DND-41 (cell line): ENCODE measurements at regions not wholly inside any gene's neighbourhood (a gene's known extent, or its start where the extent isn't known, plus 50 kb on each side); places are given as distances from the start of the nearest gene placed in this dataset.

ENCODE experiments used
- ATAC-seq: fragments of 200-7000 bp; cut with Tn5 transposase; 3 replicates; pipeline ENCODE4 v1.9.1; 2021; ENCODE audit warnings: low read depth; ENCODE audit not compliant: insufficient read depth
- DNase-seq: peaks from one replicate; pipeline ENCODE4 v3.0.0-alpha.2; 2020
- H2AFZ ChIP-seq: 2 replicates; pipeline ENCODE4 v1.6.0; 2012; ENCODE audit warnings: low read depth, low read length
- H3K27ac ChIP-seq: 2 replicates; pipeline ENCODE4 v1.5.1; 2012; ENCODE audit warnings: low read length, inconsistent platforms
- H3K27me3 ChIP-seq: fragments of 200-600 bp; sonication (generic); 2 replicates; pipeline ENCODE4 v1.6.0; 2012; ENCODE audit warnings: low read length, mild to moderate bottlenecking, inconsistent platforms; ENCODE audit not compliant: insufficient read depth, poor library complexity
- H3K36me3 ChIP-seq: 2 replicates; pipeline ENCODE4 v1.5.1; 2012; ENCODE audit warnings: low read length, inconsistent platforms; ENCODE audit not compliant: insufficient read depth
- H3K4me1 ChIP-seq: 2 replicates; pipeline ENCODE4 v1.5.1; 2012; ENCODE audit warnings: mild to moderate bottlenecking, low read length; ENCODE audit not compliant: insufficient read depth
- H3K4me2 ChIP-seq: 2 replicates; pipeline ENCODE4 v1.6.0; 2012; ENCODE audit warnings: mild to moderate bottlenecking, moderate library complexity, low read length, inconsistent platforms; ENCODE audit not compliant: insufficient read depth
- H3K4me3 ChIP-seq, 2 experiments: fragments of 200-600 bp in 1 of 2; shearing (Covaris generic) in 1 of 2; 2 replicates each; pipeline ENCODE4 v1.5.1; 2012 to 2016; ENCODE audit warnings: inconsistent platforms in 2 of 2, low read length in 2 of 2, mild to moderate bottlenecking in 2 of 2, low read depth in 1 of 2, moderate library complexity in 1 of 2
- H3K79me2 ChIP-seq: 2 replicates; pipeline ENCODE4 v1.6.0; 2012; ENCODE audit warnings: low read length, inconsistent platforms; ENCODE audit not compliant: insufficient read depth
- H3K9ac ChIP-seq: 2 replicates; pipeline ENCODE4 v1.6.0; 2012; ENCODE audit warnings: low read depth, mild to moderate bottlenecking, inconsistent platforms, low read length, moderate library complexity
- H3K9me3 ChIP-seq: 2 replicates; pipeline ENCODE4 v1.5.1; 2012; ENCODE audit warnings: low read length, moderate library complexity, mild to moderate bottlenecking, inconsistent platforms; ENCODE audit not compliant: insufficient read depth, severe bottlenecking
- H4K20me1 ChIP-seq: 2 replicates; pipeline ENCODE4 v1.6.0; 2012; ENCODE audit warnings: low read length; ENCODE audit not compliant: insufficient read depth
- CTCF ChIP-seq: IDR thresholded peaks from 2 replicates; pipeline ENCODE4 v1.5.1; 2012; ENCODE audit warnings: borderline replicate concordance, low read length, moderate library complexity, mild to moderate bottlenecking; ENCODE audit not compliant: poor library complexity, severe bottlenecking; ENCODE audit errors: extremely low read depth
- EZH2 ChIP-seq: IDR thresholded peaks from 3 replicates; pipeline ENCODE4 v1.6.1; 2012; ENCODE audit warnings: borderline replicate concordance, low read depth, mild to moderate bottlenecking, moderate library complexity, low read length, inconsistent platforms; ENCODE audit not compliant: severe bottlenecking

DNA sequence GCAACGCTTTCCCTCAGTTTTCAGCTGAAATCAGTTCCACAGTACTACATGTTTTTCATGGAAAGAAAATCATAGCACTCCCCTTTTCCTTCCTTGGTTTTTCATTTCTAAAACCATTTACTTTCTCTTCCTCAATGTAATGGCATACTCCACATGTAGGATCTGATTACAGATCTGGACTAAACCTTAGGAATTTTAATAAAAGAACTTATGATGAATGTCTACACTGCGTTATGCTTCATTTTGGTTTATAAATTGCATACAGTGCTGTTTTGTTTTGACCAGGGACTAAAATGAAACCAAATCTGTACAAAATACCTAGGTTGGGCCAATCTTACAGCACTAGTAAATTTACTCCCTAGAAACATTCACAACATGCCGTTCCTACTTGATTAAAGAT lies 589.9 kb downstream of the TBC1D4 start:
- H4K20me1 ChIP-seq = no peaks in the 10 kb centered on the region
- no peak overlapping the region for H3K4me3 ChIP-seq
- H3K9ac ChIP-seq = no peak overlapping the region
- H3K4me1 ChIP-seq = no peaks in the 10 kb centered on the region
- H2AFZ ChIP-seq = no peak overlapping the region
- no peak for ATAC-seq
- TF ChIP-seq EZH2 (no peak), CTCF (no peak)
- no peak overlapping the region for H3K27ac ChIP-seq
- H3K36me3 ChIP-seq = no peaks in the 10 kb centered on the region
- no peak for DNase-seq
- no peaks in the 10 kb centered on the region for H3K27me3 ChIP-seq
- no peaks in the 10 kb centered on the region for H3K9me3 ChIP-seq
- no peaks in the 10 kb centered on the region for H3K79me2 ChIP-seq
- H3K4me2 ChIP-seq = no peak overlapping the region

DNA sequence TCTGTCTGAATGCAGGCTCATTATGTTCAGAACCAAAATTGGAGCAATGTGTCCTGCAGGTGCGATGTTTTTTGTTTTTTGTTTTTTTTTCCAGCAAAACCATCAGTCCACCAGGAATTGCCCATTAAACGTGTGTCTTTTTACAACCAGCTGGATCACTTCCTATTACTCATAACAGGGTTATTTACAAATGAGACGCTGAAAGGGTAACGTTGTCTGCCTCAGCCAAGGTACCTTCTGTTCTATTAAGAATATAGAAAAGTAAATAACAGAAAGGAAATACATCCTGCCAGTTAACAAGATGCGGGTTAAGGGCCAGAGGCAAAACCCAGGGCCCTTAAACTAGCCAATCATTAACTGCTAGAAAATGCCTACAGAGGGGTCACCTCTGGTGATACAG lies 590.4 kb downstream of the TBC1D4 start:
- H2AFZ ChIP-seq = no peak overlapping the region
- H3K4me3 ChIP-seq = no peak overlapping the region
- TF ChIP-seq CTCF (no peak), EZH2 (no peak)
- no peaks in the 10 kb centered on the region for H4K20me1 ChIP-seq
- H3K9ac ChIP-seq = no peak overlapping the region
- H3K27me3 ChIP-seq = no peaks in the 10 kb centered on the region
- ATAC-seq (no peak), DNase-seq (no peak)
- H3K4me2 ChIP-seq = no peak overlapping the region
- no peaks in the 10 kb centered on the region for H3K9me3 ChIP-seq
- no peak overlapping the region for H3K27ac ChIP-seq
- no peaks in the 10 kb centered on the region for H3K36me3 ChIP-seq
- no peaks in the 10 kb centered on the region for H3K79me2 ChIP-seq
- no peaks in the 10 kb centered on the region for H3K4me1 ChIP-seq

- H3K9ac ChIP-seq = no peak overlapping the region
- no peak overlapping the region for H2AFZ ChIP-seq
These were observed 592.6 kb downstream of the TBC1D4 start for GRCh38 chr13:74889321-74889720.

More at GRCh38 chr13:74889321-74889720, 592.6 kb downstream of the TBC1D4 start:
- no peaks in the 10 kb centered on the region for H4K20me1 ChIP-seq
- no peak for TF ChIP-seq CTCF
- no peak for TF ChIP-seq EZH2
- H3K4me3 ChIP-seq = no peak overlapping the region
- H3K9me3 ChIP-seq = no peaks in the 10 kb centered on the region
- no peaks in the 10 kb centered on the region for H3K4me1 ChIP-seq
- ATAC-seq (no peak), DNase-seq (no peak)
- H3K79me2 ChIP-seq = no peaks in the 10 kb centered on the region
- no peak overlapping the region for H3K4me2 ChIP-seq
- no peaks in the 10 kb centered on the region for H3K36me3 ChIP-seq
- H3K27me3 ChIP-seq = no peaks in the 10 kb centered on the region
- no peak overlapping the region for H3K27ac ChIP-seq
